ENCODE measurements at regions not wholly inside any gene's neighbourhood (a gene's known extent, or its start where the extent isn't known, plus 50 kb on each side); places are given as distances from the start of the nearest gene placed in this dataset.

DNA sequence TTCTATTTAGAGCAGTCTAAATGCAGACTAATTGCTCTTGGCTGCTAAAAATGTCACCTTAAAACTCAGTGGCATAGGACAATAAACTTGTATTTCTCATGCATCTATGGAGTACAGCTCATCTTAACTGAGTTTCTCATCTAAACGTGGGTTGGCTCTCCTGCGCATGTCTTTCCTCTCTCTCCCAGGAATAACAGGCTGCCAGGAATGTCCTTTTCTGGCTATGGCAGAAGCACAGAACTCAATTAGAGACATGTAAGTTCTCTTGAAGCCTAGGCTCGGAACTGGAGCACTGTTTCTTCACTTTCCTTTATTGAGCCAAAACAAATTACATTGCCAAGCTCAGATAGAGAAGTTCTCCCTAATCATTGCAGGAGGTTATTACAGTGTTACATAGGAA, 722.3 kb upstream of the FLRT2 start:
- no peak overlapping the region for H3K4me3 ChIP-seq (ENCODE audit: low read length)
- WGBS (ENCODE audit: insufficient coverage, low lambda C conversion rate) = 83% methylated on average over 1 of the region's 3 CpGs
- no peaks in the 10 kb centered on the region for H3K36me3 ChIP-seq (ENCODE audit: control insufficient read depth, insufficient read depth, low read length)
- no peak for DNase-seq
- H3K4me1 ChIP-seq (ENCODE audit: control insufficient read depth, insufficient read depth, low read length) = no peaks in the 10 kb centered on the region
- no peak overlapping the region for H3K27ac ChIP-seq (ENCODE audit: low read length)
- H3K9me3 ChIP-seq (ENCODE audit: control insufficient read depth, low read depth, low read length) = no peaks in the 10 kb centered on the region
- no peaks in the 10 kb centered on the region for H3K27me3 ChIP-seq (ENCODE audit: control insufficient read depth, insufficient read depth, low read length)

DNA sequence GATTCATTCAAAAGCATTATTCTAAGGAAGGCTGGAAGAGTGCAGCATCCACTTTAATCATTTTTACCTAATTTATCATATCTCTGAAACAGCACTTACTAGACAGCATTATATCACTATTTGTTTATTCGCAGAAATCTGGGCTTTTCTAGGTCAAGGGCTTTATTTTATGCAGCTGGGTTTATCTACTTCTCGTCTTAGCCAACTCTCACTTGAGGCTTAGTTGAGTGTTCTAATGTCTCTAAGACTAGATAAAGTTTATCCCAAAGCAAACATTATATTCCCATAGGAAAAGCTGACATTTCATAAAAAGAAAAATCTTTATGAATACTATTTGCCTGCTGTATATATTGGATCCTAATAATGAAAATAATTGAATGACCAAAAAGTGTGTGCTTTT, 720.8 kb upstream of the FLRT2 start:
- H3K36me3 ChIP-seq (ENCODE audit: control insufficient read depth, insufficient read depth, low read length) = no peaks in the 10 kb centered on the region
- DNase-seq = no peak

DNA sequence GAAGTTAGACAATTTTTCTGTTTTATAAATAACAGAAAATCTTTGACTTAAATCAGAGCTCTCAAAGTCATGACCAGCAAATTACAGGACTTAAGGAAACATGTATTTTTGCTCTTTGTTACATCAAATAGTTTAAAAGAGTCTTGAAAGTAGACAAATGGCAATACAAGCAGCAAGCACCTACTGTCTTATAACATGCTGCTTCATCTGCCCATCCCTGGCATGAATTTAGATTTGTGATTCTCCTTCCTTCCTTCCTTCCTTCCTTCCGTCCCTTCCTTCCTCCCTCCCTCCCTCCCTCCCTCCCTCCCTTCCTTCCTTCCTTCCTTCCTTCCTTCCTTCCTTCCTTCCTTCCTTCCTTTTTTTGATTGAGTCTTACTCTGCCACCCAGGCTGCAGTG, 715.6 kb upstream of the FLRT2 start:
- WGBS (ENCODE audit: insufficient coverage, low lambda C conversion rate) = no CpG with 5 or more reads among the region's 1 CpG
- H3K27ac ChIP-seq (ENCODE audit: low read length) = no peak overlapping the region

More for the DNA sequence above, 720.8 kb upstream of the FLRT2 start:
- no peaks in the 10 kb centered on the region for H3K4me1 ChIP-seq (ENCODE audit: control insufficient read depth, insufficient read depth, low read length)
- no peaks in the 10 kb centered on the region for H3K9me3 ChIP-seq (ENCODE audit: control insufficient read depth, low read depth, low read length)
- H3K27ac ChIP-seq (ENCODE audit: low read length) = no peak overlapping the region
- WGBS (ENCODE audit: insufficient coverage, low lambda C conversion rate) = 55% methylated on average over 2 of the region's 2 CpGs
- no peak overlapping the region for H3K4me3 ChIP-seq (ENCODE audit: low read length)
- H3K27me3 ChIP-seq (ENCODE audit: control insufficient read depth, insufficient read depth, low read length) = no peaks in the 10 kb centered on the region

DNA sequence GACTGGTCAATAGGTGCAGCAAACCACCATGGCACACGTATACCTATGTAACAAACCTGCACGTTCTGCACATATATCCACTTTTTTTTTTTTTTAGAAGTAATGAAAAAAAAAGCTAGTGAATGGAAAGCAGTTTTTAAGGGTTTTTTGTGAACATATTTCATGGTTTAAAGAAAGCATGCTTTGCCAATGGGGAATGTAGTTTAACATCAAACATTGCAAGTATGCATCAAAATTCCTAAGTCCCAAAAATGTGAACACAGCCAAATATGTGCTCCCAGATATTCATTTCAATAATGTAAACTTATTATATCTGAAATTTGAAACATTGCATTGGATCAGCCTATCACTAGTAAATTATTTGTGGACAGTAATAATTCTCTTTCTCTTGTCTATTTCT, 710.4 kb upstream of the FLRT2 start:
- Histone ChIP-seq H3K4me3 (ENCODE audit: low read length) (no peak overlapping the region), H3K4me1 (ENCODE audit: control insufficient read depth, insufficient read depth, low read length) (no peaks in the 10 kb centered on the region), H3K27me3 (ENCODE audit: control insufficient read depth, insufficient read depth, low read length) (no peaks in the 10 kb centered on the region), H3K9me3 (ENCODE audit: control insufficient read depth, low read depth, low read length) (no peaks in the 10 kb centered on the region), H3K27ac (ENCODE audit: low read length) (no peak overlapping the region), H3K36me3 (ENCODE audit: control insufficient read depth, insufficient read depth, low read length) (no peaks in the 10 kb centered on the region)
- no CpG with 5 or more reads among the region's 2 CpGs for WGBS (ENCODE audit: insufficient coverage, low lambda C conversion rate)
- no peak for DNase-seq

More for the DNA sequence above, 715.6 kb upstream of the FLRT2 start:
- DNase-seq = no peak
- Histone ChIP-seq H3K9me3 (ENCODE audit: control insufficient read depth, low read depth, low read length) (no peaks in the 10 kb centered on the region), H3K4me3 (ENCODE audit: low read length) (no peak overlapping the region), H3K4me1 (ENCODE audit: control insufficient read depth, insufficient read depth, low read length) (no peaks in the 10 kb centered on the region), H3K27me3 (ENCODE audit: control insufficient read depth, insufficient read depth, low read length) (no peaks in the 10 kb centered on the region), H3K36me3 (ENCODE audit: control insufficient read depth, insufficient read depth, low read length) (no peaks in the 10 kb centered on the region)

DNA sequence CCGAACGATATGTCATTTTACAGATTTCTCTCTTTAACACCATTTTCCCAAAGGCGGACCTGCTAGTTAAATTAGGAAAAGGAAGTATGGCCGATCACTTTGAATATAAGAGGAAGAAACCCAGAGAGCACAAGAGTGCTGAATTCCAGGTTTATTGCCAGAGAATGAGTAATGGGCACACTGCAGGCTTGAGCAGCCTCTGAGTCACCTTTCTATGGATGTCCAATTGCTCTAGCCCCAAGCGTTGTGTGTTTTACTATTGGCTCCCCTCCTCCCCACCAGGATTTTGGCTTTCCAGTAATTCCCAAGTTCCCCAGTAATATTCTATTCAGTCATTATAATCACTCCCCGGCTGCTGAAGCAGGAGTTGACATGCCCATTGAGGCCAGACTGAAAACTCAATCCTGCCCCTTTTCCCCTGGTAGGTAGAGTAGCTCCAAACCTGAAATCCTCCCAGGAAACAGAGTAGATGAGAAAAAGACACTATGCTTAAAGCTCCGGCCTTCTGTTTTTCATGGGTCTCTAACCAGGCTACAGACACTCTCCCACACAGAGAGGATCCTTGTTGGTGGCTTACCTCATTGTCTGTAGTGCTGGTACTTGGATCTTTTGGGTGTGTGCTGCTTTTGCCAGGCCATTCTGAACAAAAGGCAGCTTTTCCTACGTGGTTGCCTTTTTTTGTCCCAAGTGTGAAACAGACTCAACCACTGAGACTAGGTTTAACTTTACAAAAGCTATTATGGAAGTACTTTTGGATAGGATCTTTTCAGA, 704.3 kb upstream of the FLRT2 start:
- Histone ChIP-seq H3K27ac (ENCODE audit: low read length) (no peak overlapping the region), H3K9me3 (ENCODE audit: control insufficient read depth, low read depth, low read length) (no peaks in the 10 kb centered on the region), H3K27me3 (ENCODE audit: control insufficient read depth, insufficient read depth, low read length) (no peaks in the 10 kb centered on the region), H3K4me3 (ENCODE audit: low read length) (no peak overlapping the region), H3K4me1 (ENCODE audit: control insufficient read depth, insufficient read depth, low read length) (no peaks in the 10 kb centered on the region), H3K36me3 (ENCODE audit: control insufficient read depth, insufficient read depth, low read length) (no peaks in the 10 kb centered on the region)
- DNase-seq = no peak
- WGBS (ENCODE audit: insufficient coverage, low lambda C conversion rate) = 100% methylated on average over 2 of the region's 8 CpGs

DNA sequence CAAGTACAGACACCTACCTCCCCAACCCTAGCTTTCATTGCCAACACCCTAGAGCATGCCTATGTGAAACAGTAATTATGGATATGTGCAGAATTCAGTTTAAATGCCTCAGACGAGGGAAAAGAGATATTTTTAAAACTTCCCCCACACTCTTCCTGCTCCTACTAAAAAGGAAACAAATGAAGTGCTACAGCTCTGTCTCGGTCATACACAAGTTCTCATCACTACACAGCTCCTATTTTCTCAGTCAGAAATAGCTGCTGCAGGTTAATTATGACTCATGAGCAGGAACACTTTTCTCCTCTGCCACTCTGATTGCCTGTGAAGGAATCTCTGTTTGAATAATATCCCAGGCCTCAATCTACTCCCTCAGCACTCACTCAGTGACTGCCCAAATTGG, 703.6 kb upstream of the FLRT2 start:
- H3K27ac ChIP-seq (ENCODE audit: low read length) = no peak overlapping the region
- no peaks in the 10 kb centered on the region for H3K9me3 ChIP-seq (ENCODE audit: control insufficient read depth, low read depth, low read length)
- no peaks in the 10 kb centered on the region for H3K4me1 ChIP-seq (ENCODE audit: control insufficient read depth, insufficient read depth, low read length)
- DNase-seq = no peak
- no peak overlapping the region for H3K4me3 ChIP-seq (ENCODE audit: low read length)
- no peaks in the 10 kb centered on the region for H3K36me3 ChIP-seq (ENCODE audit: control insufficient read depth, insufficient read depth, low read length)
- WGBS (ENCODE audit: insufficient coverage, low lambda C conversion rate) = 40% methylated on average over 1 of the region's 2 CpGs
- no peaks in the 10 kb centered on the region for H3K27me3 ChIP-seq (ENCODE audit: control insufficient read depth, insufficient read depth, low read length)

DNA sequence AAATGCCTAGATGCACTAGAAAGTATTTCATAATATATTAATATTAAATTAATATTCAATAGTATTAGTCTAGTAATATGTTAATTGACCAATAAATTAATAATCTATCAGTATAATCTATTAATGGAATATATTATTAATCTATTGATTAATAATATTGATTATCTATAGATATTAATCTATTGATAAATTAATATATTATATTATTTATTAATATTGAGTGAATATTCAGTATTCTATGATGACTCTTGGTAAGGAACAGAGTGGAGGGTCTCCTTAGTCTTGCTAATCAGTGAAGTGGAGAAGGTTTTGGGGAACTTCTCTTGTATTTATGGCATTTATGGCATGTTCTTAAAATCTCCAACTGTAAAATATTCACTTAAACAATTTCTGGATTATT, 679.3 kb upstream of the FLRT2 start:
- H3K4me3 ChIP-seq (ENCODE audit: low read length) = no peak overlapping the region
- DNase-seq = no peak
- H3K9me3 ChIP-seq (ENCODE audit: control insufficient read depth, low read depth, low read length) = no peaks in the 10 kb centered on the region
- no peaks in the 10 kb centered on the region for H3K27me3 ChIP-seq (ENCODE audit: control insufficient read depth, insufficient read depth, low read length)
- H3K27ac ChIP-seq (ENCODE audit: low read length) = no peak overlapping the region
- H3K36me3 ChIP-seq (ENCODE audit: control insufficient read depth, insufficient read depth, low read length) = no peaks in the 10 kb centered on the region
- no peaks in the 10 kb centered on the region for H3K4me1 ChIP-seq (ENCODE audit: control insufficient read depth, insufficient read depth, low read length)

DNA sequence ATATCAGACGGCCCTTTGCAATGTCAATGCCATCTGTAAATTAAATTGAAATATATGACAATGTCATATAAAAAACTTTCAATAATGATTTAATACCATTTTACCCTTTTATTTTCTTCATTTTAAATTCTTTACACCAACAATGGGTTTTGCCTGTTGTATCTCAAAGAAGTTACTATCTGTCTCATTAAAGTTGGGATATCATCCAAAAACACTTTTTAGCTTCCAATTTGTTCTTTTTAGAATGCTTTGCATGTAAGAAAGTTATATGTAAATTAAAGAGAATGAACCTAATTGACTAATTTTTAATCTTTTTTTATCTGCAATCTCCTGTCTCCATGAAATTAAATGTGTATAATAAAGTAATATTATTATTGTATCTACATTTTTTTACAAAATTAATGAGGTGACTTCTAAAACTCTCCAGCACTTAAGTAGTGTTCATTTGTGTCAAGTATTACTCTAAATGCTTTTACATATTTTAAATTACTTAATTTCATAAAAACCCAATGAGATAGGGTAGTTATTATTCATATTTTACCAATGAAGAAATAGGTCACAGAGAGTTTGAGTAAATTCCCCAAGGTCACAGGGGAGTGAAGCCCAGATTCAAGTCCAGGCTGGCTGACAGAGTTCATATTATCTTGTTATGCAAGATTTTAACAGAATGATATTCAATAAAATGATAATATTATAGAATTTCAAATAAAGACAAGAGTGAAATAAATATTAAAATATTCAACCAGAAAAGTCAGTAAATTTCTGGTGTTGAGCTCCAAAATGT, 673.0 kb upstream of the FLRT2 start:
- Histone ChIP-seq H3K9me3 (ENCODE audit: control insufficient read depth, low read depth, low read length) (no peaks in the 10 kb centered on the region), H3K4me1 (ENCODE audit: control insufficient read depth, insufficient read depth, low read length) (no peaks in the 10 kb centered on the region), H3K4me3 (ENCODE audit: low read length) (no peak overlapping the region), H3K36me3 (ENCODE audit: control insufficient read depth, insufficient read depth, low read length) (no peaks in the 10 kb centered on the region), H3K27me3 (ENCODE audit: control insufficient read depth, insufficient read depth, low read length) (no peaks in the 10 kb centered on the region), H3K27ac (ENCODE audit: low read length) (no peak overlapping the region)
- no CpG with 5 or more reads among the region's 1 CpG for WGBS (ENCODE audit: insufficient coverage, low lambda C conversion rate)
- no peak for DNase-seq

DNA sequence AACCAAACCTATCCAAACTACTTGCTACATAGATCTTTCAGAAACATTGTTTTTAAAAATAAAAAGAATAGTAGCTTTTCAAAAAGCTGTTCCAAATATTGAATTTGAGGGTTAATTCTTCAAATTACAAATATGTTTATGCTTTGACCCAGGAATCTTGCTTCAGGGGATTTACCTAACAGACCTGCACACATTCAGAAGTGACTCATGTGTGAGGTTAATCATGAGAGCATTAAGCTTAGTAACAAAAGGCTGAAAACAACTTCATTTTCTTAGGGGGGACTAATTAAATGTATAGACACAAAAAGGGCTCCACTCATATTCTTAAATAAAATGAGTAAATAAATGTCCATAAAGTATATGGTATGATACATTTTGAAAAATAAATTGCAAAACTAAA, 672.4 kb upstream of the FLRT2 start:
- Histone ChIP-seq H3K27me3 (ENCODE audit: control insufficient read depth, insufficient read depth, low read length) (no peaks in the 10 kb centered on the region), H3K4me3 (ENCODE audit: low read length) (no peak overlapping the region), H3K9me3 (ENCODE audit: control insufficient read depth, low read depth, low read length) (no peaks in the 10 kb centered on the region), H3K4me1 (ENCODE audit: control insufficient read depth, insufficient read depth, low read length) (no peaks in the 10 kb centered on the region), H3K36me3 (ENCODE audit: control insufficient read depth, insufficient read depth, low read length) (no peaks in the 10 kb centered on the region), H3K27ac (ENCODE audit: low read length) (no peak overlapping the region)
- DNase-seq = no peak

DNA sequence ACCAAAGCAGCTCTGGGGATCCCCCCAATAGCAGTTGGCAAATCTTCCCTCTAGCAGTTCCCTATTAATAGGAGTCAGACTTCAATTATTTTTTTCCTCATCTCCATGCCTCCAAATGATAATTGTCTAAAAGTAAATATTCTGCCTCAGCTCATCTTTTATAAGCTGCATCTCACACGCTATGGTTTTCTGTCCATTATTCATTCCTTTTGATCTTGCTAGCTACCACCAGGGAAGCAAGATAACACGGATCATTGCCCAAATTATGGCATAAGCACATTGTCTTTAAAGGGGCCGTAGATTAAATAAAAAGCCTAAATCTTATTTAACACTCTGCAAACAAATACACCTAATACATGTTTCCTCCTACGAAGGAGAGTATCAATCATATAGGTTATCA, 670.8 kb upstream of the FLRT2 start:
- Histone ChIP-seq H3K36me3 (ENCODE audit: control insufficient read depth, insufficient read depth, low read length) (no peaks in the 10 kb centered on the region), H3K9me3 (ENCODE audit: control insufficient read depth, low read depth, low read length) (no peaks in the 10 kb centered on the region), H3K27me3 (ENCODE audit: control insufficient read depth, insufficient read depth, low read length) (no peaks in the 10 kb centered on the region), H3K27ac (ENCODE audit: low read length) (no peak overlapping the region), H3K4me1 (ENCODE audit: control insufficient read depth, insufficient read depth, low read length) (no peaks in the 10 kb centered on the region), H3K4me3 (ENCODE audit: low read length) (no peak overlapping the region)
- 60% methylated on average over 1 of the region's 4 CpGs for WGBS (ENCODE audit: insufficient coverage, low lambda C conversion rate)
- no peak for DNase-seq
